ENCODE measurements at regions not wholly inside any gene's neighbourhood (a gene's known extent, or its start where the extent isn't known, plus 50 kb on each side); places are given as distances from the start of the nearest gene placed in this dataset.

- no peak for TF ChIP-seq E4F1 (IDR thresholded peaks at IDR 0.05; ENCODE audit: borderline replicate concordance, partially characterized antibody)
- TF ChIP-seq SP1 (IDR thresholded peaks at IDR 0.05; ENCODE audit: low read depth, low read length): no peak
- no peak for TF ChIP-seq HCFC1 (IDR thresholded peaks at IDR 0.05; ENCODE audit: low read length)
- TF ChIP-seq NR2C1 (IDR thresholded peaks at IDR 0.05): no peak
- TF ChIP-seq IKZF2 (IDR thresholded peaks at IDR 0.05): no peak
- TF ChIP-seq ETV6 (conservative IDR thresholded peaks at IDR 0.05 in 1 of 2, IDR thresholded peaks at IDR 0.05 in 1 of 2; ENCODE audit: borderline replicate concordance in 1 of 2, low read depth in 1 of 2): no peak
- TF ChIP-seq GABPA (IDR thresholded peaks at IDR 0.05; ENCODE audit: low read depth): no peak
- no peak for TF ChIP-seq ZSCAN29 (IDR thresholded peaks at IDR 0.05)
- no peak for TF ChIP-seq ZNF274 (IDR thresholded peaks at IDR 0.05; ENCODE audit: insufficient read depth, insufficient read length)
- no peak for TF ChIP-seq KDM1A (IDR thresholded peaks at IDR 0.05; ENCODE audit: borderline replicate concordance)
These were observed 222.6 kb downstream of the INSIG2 start (continued) for GRCh38 chr2:118310681-118311429.

All from GM12878 (cell line).